Mammary epithelial cell (primary cell): ENCODE measurements at regions not wholly inside any gene's neighbourhood (a gene's known extent, or its start where the extent isn't known, plus 50 kb on each side); places are given as distances from the start of the nearest gene placed in this dataset.
"Not testable (repeated sequence)": the region's sequence is repeated elsewhere in the genome, so short reads cannot be mapped to it uniquely, and the experiment has no call there.

Source experiments
- EZH2 ChIP-seq: IDR thresholded peaks from 2 replicates; pipeline ENCODE4 v1.6.1; 2012; ENCODE audit warnings: low read length, inconsistent platforms, borderline replicate concordance
- TF ChIP-seq, protein P1 (sequence below), 2 donors: IDR thresholded peaks in 1 of 2; conservative IDR thresholded peaks in 1 of 2; 2 replicates each; pipeline ENCODE4 v1.5.1; 2011 to 2012; ENCODE audit warnings: inconsistent platforms in 2 of 2, low read length in 2 of 2, mild to moderate bottlenecking in 2 of 2, control low read depth in 1 of 2, low read depth in 1 of 2; ENCODE audit not compliant: insufficient read depth in 1 of 2; ENCODE audit errors: extremely low read depth in 1 of 2

DNA sequence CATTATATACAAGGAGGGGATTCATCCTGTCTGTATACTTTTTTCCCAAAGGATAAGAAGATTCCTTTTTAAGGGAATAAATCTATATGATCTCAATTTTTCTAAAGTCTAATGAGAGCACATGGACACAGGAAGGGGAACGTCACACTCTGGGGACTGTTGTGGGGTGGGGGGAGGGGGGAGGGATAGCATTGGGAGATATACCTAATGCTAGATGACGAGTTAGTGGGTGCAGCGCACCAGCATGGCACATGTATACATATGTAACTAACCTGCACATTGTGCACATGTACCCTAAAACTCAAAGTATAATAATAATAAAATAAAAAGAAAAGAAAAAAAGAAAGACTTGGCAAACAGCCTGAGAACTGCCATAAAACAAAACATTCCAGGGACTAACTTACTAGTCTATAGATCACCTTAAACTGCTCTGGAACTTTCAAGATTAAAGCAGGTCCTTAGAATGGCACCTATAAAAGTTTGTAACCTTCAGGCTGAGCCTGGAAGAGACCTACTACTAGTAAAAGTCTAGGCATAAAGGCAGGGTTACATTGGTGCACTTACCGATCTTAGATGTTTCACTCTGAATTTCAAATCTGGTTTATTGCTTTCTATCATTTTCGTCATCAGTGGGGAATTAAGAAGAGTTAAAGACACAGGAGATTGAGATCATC, 780.6 kb downstream of the SLITRK1 start:
- TF ChIP-seq, protein P1, sequence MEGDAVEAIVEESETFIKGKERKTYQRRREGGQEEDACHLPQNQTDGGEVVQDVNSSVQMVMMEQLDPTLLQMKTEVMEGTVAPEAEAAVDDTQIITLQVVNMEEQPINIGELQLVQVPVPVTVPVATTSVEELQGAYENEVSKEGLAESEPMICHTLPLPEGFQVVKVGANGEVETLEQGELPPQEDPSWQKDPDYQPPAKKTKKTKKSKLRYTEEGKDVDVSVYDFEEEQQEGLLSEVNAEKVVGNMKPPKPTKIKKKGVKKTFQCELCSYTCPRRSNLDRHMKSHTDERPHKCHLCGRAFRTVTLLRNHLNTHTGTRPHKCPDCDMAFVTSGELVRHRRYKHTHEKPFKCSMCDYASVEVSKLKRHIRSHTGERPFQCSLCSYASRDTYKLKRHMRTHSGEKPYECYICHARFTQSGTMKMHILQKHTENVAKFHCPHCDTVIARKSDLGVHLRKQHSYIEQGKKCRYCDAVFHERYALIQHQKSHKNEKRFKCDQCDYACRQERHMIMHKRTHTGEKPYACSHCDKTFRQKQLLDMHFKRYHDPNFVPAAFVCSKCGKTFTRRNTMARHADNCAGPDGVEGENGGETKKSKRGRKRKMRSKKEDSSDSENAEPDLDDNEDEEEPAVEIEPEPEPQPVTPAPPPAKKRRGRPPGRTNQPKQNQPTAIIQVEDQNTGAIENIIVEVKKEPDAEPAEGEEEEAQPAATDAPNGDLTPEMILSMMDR (conservative IDR thresholded peaks at IDR 0.05 in 1 of 2, IDR thresholded peaks at IDR 0.05 in 1 of 2; ENCODE audit: extremely low read depth in 1 of 2, insufficient read depth in 1 of 2, low read depth in 1 of 2, low read length in 2 of 2) = not testable (repeated sequence)
- TF ChIP-seq EZH2 = not testable (repeated sequence)
